Esophagus squamous epithelium (tissue), 4 donors: ENCODE measurements at regions not wholly inside any gene's neighbourhood (a gene's known extent, or its start where the extent isn't known, plus 50 kb on each side); places are given as distances from the start of the nearest gene placed in this dataset.

Experiments used
- POLR2A ChIP-seq, 4 donors: fragments of 450-650 bp; IDR thresholded peaks; one replicate each; pipeline ENCODE4 v1.6.1; 2017; ENCODE audit warnings: antibody characterized with exemption in 4 of 4, mild to moderate bottlenecking in 4 of 4, moderate library complexity in 3 of 4
- TF ChIP-seq, protein P1 (sequence below), 6 experiments: fragments of 450-650 bp in 4 of 6; fragments of 200-600 bp in 2 of 6; sonication (generic) in 2 of 6; IDR thresholded peaks; one replicate each; pipeline ENCODE4 v1.5.1; 2016 to 2019; ENCODE audit warnings: antibody characterized with exemption in 6 of 6, mild to moderate bottlenecking in 4 of 6, moderate library complexity in 4 of 6

DNA sequence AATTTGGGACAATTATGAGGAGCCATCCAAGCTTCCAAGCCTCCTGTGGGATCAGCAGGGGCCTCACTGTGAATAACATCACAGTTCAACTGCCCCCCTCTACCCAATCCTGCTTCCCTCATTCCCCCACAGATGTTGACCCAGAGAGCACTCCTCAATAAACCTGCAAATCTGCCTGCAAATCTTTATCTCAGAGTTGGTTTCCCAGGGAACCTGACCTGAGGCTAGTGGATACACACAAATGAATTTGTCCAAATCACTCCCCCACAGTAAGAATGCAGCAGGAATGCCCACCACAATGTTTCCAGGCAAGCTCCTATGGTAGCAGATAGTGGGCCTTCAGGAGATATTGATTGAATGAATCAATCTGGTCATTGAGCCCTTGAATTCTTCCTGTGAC lies 56.4 kb upstream of the HIVEP3 start:
- no peak for TF ChIP-seq POLR2A (IDR thresholded peaks at IDR 0.05)
- TF ChIP-seq, protein P1, sequence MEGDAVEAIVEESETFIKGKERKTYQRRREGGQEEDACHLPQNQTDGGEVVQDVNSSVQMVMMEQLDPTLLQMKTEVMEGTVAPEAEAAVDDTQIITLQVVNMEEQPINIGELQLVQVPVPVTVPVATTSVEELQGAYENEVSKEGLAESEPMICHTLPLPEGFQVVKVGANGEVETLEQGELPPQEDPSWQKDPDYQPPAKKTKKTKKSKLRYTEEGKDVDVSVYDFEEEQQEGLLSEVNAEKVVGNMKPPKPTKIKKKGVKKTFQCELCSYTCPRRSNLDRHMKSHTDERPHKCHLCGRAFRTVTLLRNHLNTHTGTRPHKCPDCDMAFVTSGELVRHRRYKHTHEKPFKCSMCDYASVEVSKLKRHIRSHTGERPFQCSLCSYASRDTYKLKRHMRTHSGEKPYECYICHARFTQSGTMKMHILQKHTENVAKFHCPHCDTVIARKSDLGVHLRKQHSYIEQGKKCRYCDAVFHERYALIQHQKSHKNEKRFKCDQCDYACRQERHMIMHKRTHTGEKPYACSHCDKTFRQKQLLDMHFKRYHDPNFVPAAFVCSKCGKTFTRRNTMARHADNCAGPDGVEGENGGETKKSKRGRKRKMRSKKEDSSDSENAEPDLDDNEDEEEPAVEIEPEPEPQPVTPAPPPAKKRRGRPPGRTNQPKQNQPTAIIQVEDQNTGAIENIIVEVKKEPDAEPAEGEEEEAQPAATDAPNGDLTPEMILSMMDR (IDR thresholded peaks at IDR 0.05), result no peak
